A549 (cell line): ENCODE measurements at regions not wholly inside any gene's neighbourhood (a gene's known extent, or its start where the extent isn't known, plus 50 kb on each side); places are given as distances from the start of the nearest gene placed in this dataset.

ENCODE experiments used
- ATAC-seq, 2 experiments: fragments of 200-7000 bp in 1 of 2; fragments of >200 bp in 1 of 2; cut with Nextera tagmentation in 1 of 2; cut with Tn5 transposase in 1 of 2; 3 replicates each; pipeline versions ENCODE4 v1.8.0 to v1.9.1; 2018 to 2020; ENCODE audit warnings: mild to moderate bottlenecking in 1 of 2, moderate library complexity in 1 of 2
- CTCF ChIA-PET: fragments of 300-600 bp; sonication (Branson Sonifier 250); formaldehyde crosslinking; extraction: SDS; loops from one replicate; lab custom pipeline; 2021; ENCODE audit warnings: antibody characterized with exemption, inconsistent platforms; lab: Yijun Ruan, JAX
- POLR2A ChIA-PET: fragments of 350-600 bp; formaldehyde crosslinking; extraction: SDS; loops from one replicate; lab custom pipeline; 2021; ENCODE audit warnings: antibody characterized with exemption, inconsistent platforms; lab: Yijun Ruan, JAX
- DNase-seq, 2 experiments: peaks; one replicate each; pipeline versions ENCODE4 v3.0.0 to v3.0.0-alpha.2; 2011 to 2016; ENCODE audit warnings: low read depth in 1 of 2, low spot score in 1 of 2
- FAIRE-seq: peaks from 2 replicates; lab custom pipeline; 2011; peaks lifted over from hg19 to GRCh38; lab: Jason Lieb, UNC
- H3K27ac ChIP-seq, 2 experiments: fragments of >200 bp; sonication (Bioruptor Twin); formaldehyde crosslinking; 3 replicates each; pipeline ENCODE4 v1.5.1; 2016 to 2017
- H3K4me1 ChIP-seq: fragments of >200 bp; sonication (Bioruptor Twin); formaldehyde crosslinking; 3 replicates; pipeline ENCODE4 v1.6.1; 2016
- H3K4me2 ChIP-seq: fragments of >200 bp; sonication (Bioruptor Twin); formaldehyde crosslinking; 3 replicates; pipeline ENCODE4 v1.6.1; 2016
- H3K4me3 ChIP-seq: fragments of >200 bp; sonication (Bioruptor Twin); formaldehyde crosslinking; 3 replicates; pipeline ENCODE4 v1.5.1; 2016
- H3K9me3 ChIP-seq: fragments of >200 bp; sonication (Bioruptor Twin); formaldehyde crosslinking; 3 replicates; pipeline ENCODE4 v1.6.1; 2016
- BHLHE40 ChIP-seq: IDR thresholded peaks from 2 replicates; pipeline ENCODE4 v1.6.1; 2012; ENCODE audit warnings: low read depth, low read length, inconsistent platforms
- CEBPB ChIP-seq, 2 experiments: fragments of >200 bp in 1 of 2; sonication (Bioruptor Twin) in 1 of 2; formaldehyde crosslinking in 1 of 2; IDR thresholded peaks; 2 replicates each; pipeline ENCODE4 v1.6.1; 2012 to 2016
- EHF ChIP-seq: fragments of 250-450 bp; sonication (Bioruptor Pico); IDR thresholded peaks from 2 replicates; pipeline ENCODE4 v1.5.0; 2020; ENCODE audit warnings: mild to moderate bottlenecking
- EHMT2 ChIP-seq: fragments of 200-600 bp; sonication (generic); IDR thresholded peaks from 2 replicates; pipeline ENCODE4 v1.6.1; 2016; ENCODE audit warnings: antibody characterized with exemption, low read depth, mild to moderate bottlenecking, moderate library complexity
- EP300 ChIP-seq, 2 experiments: fragments of >200 bp; sonication (Bioruptor Twin); formaldehyde crosslinking; IDR thresholded peaks; 2 replicates in 1 of 2; 3 replicates in 1 of 2; pipeline ENCODE4 v1.6.1; 2016 to 2017
- FOSB ChIP-seq: fragments of 250-450 bp; sonication (Bioruptor Pico); IDR thresholded peaks from 2 replicates; pipeline ENCODE4 v1.5.0; 2020; ENCODE audit warnings: mild to moderate bottlenecking, moderate library complexity
- FOSL2 ChIP-seq, 2 experiments: fragments of 450-650 bp in 1 of 2; fragments of >200 bp in 1 of 2; sonication (Bioruptor Twin) in 1 of 2; formaldehyde crosslinking; IDR thresholded peaks; 2 replicates each; pipeline versions ENCODE4 v1.5.0 to v1.6.1; 2016 to 2020; ENCODE audit warnings: mild to moderate bottlenecking in 1 of 2, moderate library complexity in 1 of 2
- FOXS1 ChIP-seq: fragments of 250-450 bp; sonication (Bioruptor Pico); IDR thresholded peaks from 2 replicates; pipeline ENCODE4 v1.5.0; 2020; ENCODE audit warnings: mild to moderate bottlenecking, moderate library complexity
- GATA3 ChIP-seq: IDR thresholded peaks from 2 replicates; pipeline ENCODE4 v1.6.1; 2012; ENCODE audit warnings: borderline replicate concordance
- HDAC2 ChIP-seq: fragments of 200-600 bp; sonication (generic); IDR thresholded peaks from 2 replicates; pipeline ENCODE4 v1.6.1; 2016
- HES2 ChIP-seq: fragments of >200 bp; sonication (Bioruptor Twin); formaldehyde crosslinking; IDR thresholded peaks from 2 replicates; pipeline ENCODE4 v1.6.1; 2016
- HEYL ChIP-seq: fragments of 250-450 bp; sonication (Bioruptor Pico); IDR thresholded peaks from 2 replicates; pipeline ENCODE4 v1.8.0; 2021; ENCODE audit warnings: mild to moderate bottlenecking, moderate library complexity
- HOXB5 ChIP-seq: fragments of 250-450 bp; sonication (Bioruptor Pico); IDR thresholded peaks from 2 replicates; pipeline ENCODE4 v1.5.0; 2020; ENCODE audit warnings: mild to moderate bottlenecking, moderate library complexity
- JUNB ChIP-seq: fragments of >200 bp; sonication (Bioruptor Twin); formaldehyde crosslinking; IDR thresholded peaks from 2 replicates; pipeline ENCODE4 v1.6.1; 2016
- MAFK ChIP-seq: fragments of 450-650 bp; IDR thresholded peaks from 2 replicates; pipeline ENCODE4 v1.6.1; 2014; ENCODE audit not compliant: partially characterized antibody
- MAZ ChIP-seq: fragments of 150-350 bp; IDR thresholded peaks from 2 replicates; pipeline ENCODE4 v1.6.1; 2014; ENCODE audit warnings: antibody characterized with exemption, low read depth, low read length, borderline replicate concordance
- MYC ChIP-seq: IDR thresholded peaks from 2 replicates; pipeline ENCODE4 v1.6.1; 2012; ENCODE audit warnings: mild to moderate bottlenecking, inconsistent platforms, low read length, improper control_type of control experiment, borderline replicate concordance
- NFE2L2 ChIP-seq: fragments of 150-350 bp; conservative IDR thresholded peaks from 2 replicates; pipeline ENCODE4 v1.6.1; 2014; ENCODE audit warnings: low read length
- NPAS2 ChIP-seq: fragments of 250-450 bp; sonication (Bioruptor Pico); IDR thresholded peaks from 2 replicates; pipeline ENCODE4 v1.8.0; 2022; ENCODE audit warnings: mild to moderate bottlenecking, moderate library complexity, borderline replicate concordance
- NR3C1 ChIP-seq: fragments of >200 bp; sonication (Bioruptor Twin); formaldehyde crosslinking; IDR thresholded peaks from 3 replicates; pipeline ENCODE4 v1.6.1; 2017
- RCOR1 ChIP-seq: fragments of 150-350 bp; IDR thresholded peaks from 2 replicates; pipeline ENCODE4 v1.6.1; 2014; ENCODE audit warnings: antibody characterized with exemption, low read length, low read depth
- RNF2 ChIP-seq: fragments of 200-600 bp; sonication (generic); IDR thresholded peaks from 2 replicates; pipeline ENCODE4 v1.6.1; 2016; ENCODE audit warnings: low read depth, mild to moderate bottlenecking, antibody characterized with exemption, moderate library complexity, borderline replicate concordance
- TFCP2L1 ChIP-seq: fragments of 250-450 bp; sonication (Bioruptor Pico); IDR thresholded peaks from 2 replicates; pipeline ENCODE4 v1.5.0; 2021; ENCODE audit warnings: mild to moderate bottlenecking
- WGBS: methylation state at CpG from one replicate; pipeline ENCODE4 v1.1.6; 2017; ENCODE audit errors: missing lambda C conversion rate; 5-methylcytosine and 5-hydroxymethylcytosine counted together
- TF ChIP-seq, protein P1 (sequence below): fragments of 150-350 bp; IDR thresholded peaks from 2 replicates; pipeline ENCODE4 v1.6.1; 2014; ENCODE audit warnings: low read depth, mild to moderate bottlenecking, low read length
- TF ChIP-seq, protein P2 (sequence below): fragments of 250-450 bp; sonication (Bioruptor Pico); IDR thresholded peaks from 2 replicates; pipeline ENCODE4 v1.5.0; 2020; ENCODE audit warnings: low read depth, mild to moderate bottlenecking, moderate library complexity
- TF ChIP-seq, protein P3 (sequence below): fragments of 250-450 bp; sonication (Bioruptor Pico); IDR thresholded peaks from 2 replicates; pipeline ENCODE4 v1.5.0; 2021; ENCODE audit warnings: mild to moderate bottlenecking, moderate library complexity, borderline replicate concordance
- TF ChIP-seq, protein P4 (sequence below): IDR thresholded peaks from 2 replicates; pipeline ENCODE4 v1.6.1; 2012; ENCODE audit warnings: low read depth, borderline replicate concordance
- TF ChIP-seq, protein P5 (sequence below): IDR thresholded peaks from 2 replicates; pipeline ENCODE4 v1.6.1; 2012

DNA sequence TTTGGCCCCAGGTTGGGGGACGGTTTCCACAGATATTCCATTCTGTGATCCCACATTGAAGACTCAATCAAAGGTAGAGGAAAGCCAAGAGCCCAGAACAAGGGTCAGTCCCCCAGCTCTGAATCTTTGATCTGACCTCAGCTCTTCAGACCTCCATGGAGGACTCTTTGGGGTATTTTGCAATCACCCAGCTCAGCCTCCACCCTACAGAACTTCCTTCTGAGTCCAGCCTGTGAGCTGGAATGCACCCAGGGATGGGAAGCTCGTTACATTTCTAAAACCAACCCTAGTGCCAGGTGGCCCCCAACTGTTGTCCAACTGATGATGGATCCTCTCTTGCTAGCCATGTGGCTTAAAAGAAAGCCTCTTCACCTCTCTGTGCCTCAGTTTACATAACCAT lies 335.3 kb downstream of the MN1 start (continued):
- TF ChIP-seq HEYL: no peak
- no peak for TF ChIP-seq NPAS2 (CRISPR knock-in tag)

DNA sequence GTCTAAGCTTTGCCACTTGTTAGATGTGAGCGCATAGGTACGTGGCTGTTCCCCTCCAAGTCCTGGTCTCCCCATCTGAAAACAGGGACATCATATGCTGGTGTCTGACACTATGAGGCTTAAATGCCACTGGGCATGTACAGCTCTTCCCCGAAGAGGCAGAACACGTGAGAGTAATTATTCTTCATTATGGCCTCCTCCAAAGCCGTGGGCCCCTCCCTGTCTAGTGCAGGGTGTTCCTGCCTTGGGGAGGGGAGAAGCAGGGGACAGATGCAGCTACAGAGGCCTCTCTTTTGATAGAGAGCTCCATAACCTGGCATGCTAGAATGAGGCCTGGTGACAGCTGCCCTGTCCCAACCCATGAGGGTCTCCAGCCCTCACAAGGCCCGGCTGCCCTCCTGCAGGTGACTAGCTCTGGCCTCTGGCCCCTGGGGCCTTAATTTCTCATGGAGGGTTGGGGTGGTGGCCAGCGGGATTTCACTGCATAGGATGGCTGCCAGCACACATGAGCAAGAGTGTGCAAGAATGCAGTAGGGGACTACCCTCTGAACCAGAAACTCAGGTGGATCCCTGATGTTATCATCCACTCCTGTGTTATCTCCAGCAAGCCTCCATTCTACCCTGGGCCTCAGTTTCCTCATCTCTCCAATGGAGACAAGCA lies 334.6 kb downstream of the MN1 start:
- peaks cover 6% of the 10 kb centered on the region for H3K4me1 ChIP-seq
- no peak overlapping the region for H3K4me2 ChIP-seq
- ATAC-seq (no peak), DNase-seq (no peak), FAIRE-seq (no peak)
- H3K4me3 ChIP-seq: no peak overlapping the region
- no peak overlapping the region for H3K27ac ChIP-seq
- H3K9me3 ChIP-seq: no peaks in the 10 kb centered on the region
- TF ChIP-seq NPAS2 (CRISPR knock-in tag): no peak
- no peak for TF ChIP-seq NFE2L2
- no peak for TF ChIP-seq MAFK
- TF ChIP-seq RCOR1: no peak
- TF ChIP-seq MAZ: no peak
- no peak for TF ChIP-seq HES2
- no peak for TF ChIP-seq FOSB (CRISPR knock-in tag)
- TF ChIP-seq HDAC2: no peak
- TF ChIP-seq, protein P1, sequence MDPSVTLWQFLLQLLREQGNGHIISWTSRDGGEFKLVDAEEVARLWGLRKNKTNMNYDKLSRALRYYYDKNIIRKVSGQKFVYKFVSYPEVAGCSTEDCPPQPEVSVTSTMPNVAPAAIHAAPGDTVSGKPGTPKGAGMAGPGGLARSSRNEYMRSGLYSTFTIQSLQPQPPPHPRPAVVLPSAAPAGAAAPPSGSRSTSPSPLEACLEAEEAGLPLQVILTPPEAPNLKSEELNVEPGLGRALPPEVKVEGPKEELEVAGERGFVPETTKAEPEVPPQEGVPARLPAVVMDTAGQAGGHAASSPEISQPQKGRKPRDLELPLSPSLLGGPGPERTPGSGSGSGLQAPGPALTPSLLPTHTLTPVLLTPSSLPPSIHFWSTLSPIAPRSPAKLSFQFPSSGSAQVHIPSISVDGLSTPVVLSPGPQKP: no peak
- TF ChIP-seq BHLHE40: no peak
- no peak for TF ChIP-seq GATA3
- TF ChIP-seq, protein P2, sequence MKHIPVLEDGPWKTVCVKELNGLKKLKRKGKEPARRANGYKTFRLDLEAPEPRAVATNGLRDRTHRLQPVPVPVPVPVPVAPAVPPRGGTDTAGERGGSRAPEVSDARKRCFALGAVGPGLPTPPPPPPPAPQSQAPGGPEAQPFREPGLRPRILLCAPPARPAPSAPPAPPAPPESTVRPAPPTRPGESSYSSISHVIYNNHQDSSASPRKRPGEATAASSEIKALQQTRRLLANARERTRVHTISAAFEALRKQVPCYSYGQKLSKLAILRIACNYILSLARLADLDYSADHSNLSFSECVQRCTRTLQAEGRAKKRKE (CRISPR knock-in tag): no peak
- TF ChIP-seq TFCP2L1 (CRISPR knock-in tag): no peak
- TF ChIP-seq, protein P3, sequence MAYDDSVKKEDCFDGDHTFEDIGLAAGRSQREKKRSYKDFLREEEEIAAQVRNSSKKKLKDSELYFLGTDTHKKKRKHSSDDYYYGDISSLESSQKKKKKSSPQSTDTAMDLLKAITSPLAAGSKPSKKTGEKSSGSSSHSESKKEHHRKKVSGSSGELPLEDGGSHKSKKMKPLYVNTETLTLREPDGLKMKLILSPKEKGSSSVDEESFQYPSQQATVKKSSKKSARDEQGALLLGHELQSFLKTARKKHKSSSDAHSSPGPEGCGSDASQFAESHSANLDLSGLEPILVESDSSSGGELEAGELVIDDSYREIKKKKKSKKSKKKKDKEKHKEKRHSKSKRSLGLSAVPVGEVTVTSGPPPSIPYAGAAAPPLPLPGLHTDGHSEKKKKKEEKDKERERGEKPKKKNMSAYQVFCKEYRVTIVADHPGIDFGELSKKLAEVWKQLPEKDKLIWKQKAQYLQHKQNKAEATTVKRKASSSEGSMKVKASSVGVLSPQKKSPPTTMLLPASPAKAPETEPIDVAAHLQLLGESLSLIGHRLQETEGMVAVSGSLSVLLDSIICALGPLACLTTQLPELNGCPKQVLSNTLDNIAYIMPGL: no peak
- TF ChIP-seq, protein P4, sequence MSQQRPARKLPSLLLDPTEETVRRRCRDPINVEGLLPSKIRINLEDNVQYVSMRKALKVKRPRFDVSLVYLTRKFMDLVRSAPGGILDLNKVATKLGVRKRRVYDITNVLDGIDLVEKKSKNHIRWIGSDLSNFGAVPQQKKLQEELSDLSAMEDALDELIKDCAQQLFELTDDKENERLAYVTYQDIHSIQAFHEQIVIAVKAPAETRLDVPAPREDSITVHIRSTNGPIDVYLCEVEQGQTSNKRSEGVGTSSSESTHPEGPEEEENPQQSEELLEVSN: no peak
- no peak for TF ChIP-seq EHMT2
- ChIA-PET POLR2A (interaction anchor here (0.9 kb wide), 1 partner anchor 8 kb away, joined by 3 read pairs; no protein-coding TSS in a partner anchor), CTCF (interaction anchor here (1.2 kb wide), 1 partner anchor 788 kb away, joined by 3 read pairs; no protein-coding TSS in a partner anchor)
- 81% methylated on average over 4 of the region's 7 CpGs for WGBS

GRCh38 chr22:27467711-27468110 lies 333.8 kb downstream of the MN1 start:
- FAIRE-seq (no peak), DNase-seq (no peak), ATAC-seq (no peak)
- ChIA-PET CTCF (no interaction called here), POLR2A (no interaction called here)
- H3K4me3 ChIP-seq: no peak overlapping the region
- H3K4me2 ChIP-seq: no peak overlapping the region
- no peak overlapping the region for H3K27ac ChIP-seq
- no peaks in the 10 kb centered on the region for H3K4me1 ChIP-seq
- H3K9me3 ChIP-seq: no peaks in the 10 kb centered on the region
- 91% methylated on average over 10 of the region's 10 CpGs for WGBS
- TF ChIP-seq NR3C1 (no peak), EHF (CRISPR knock-in tag) (no peak), NPAS2 (CRISPR knock-in tag) (no peak), FOSL2 (IDR thresholded peaks at IDR 0.05) (no peak), FOSL2 (CRISPR knock-in tag; IDR thresholded peaks at IDR 0.05) (no peak), RNF2 (no peak), MYC (no peak), HOXB5 (CRISPR knock-in tag) (no peak), CEBPB (IDR thresholded peaks at IDR 0.05) (no peak), EHMT2 (no peak), EP300 (IDR thresholded peaks at IDR 0.05) (no peak), JUNB (no peak), HDAC2 (no peak), FOXS1 (CRISPR knock-in tag) (no peak), GATA3 (no peak)
- TF ChIP-seq, protein P5, sequence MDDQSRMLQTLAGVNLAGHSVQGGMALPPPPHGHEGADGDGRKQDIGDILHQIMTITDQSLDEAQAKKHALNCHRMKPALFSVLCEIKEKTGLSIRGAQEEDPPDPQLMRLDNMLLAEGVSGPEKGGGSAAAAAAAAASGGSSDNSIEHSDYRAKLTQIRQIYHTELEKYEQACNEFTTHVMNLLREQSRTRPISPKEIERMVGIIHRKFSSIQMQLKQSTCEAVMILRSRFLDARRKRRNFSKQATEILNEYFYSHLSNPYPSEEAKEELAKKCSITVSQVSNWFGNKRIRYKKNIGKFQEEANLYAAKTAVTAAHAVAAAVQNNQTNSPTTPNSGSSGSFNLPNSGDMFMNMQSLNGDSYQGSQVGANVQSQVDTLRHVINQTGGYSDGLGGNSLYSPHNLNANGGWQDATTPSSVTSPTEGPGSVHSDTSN: no peak
- TF ChIP-seq, protein P3: no peak
